ENCODE measurements at regions not wholly inside any gene's neighbourhood (a gene's known extent, or its start where the extent isn't known, plus 50 kb on each side); places are given as distances from the start of the nearest gene placed in this dataset.

DNA sequence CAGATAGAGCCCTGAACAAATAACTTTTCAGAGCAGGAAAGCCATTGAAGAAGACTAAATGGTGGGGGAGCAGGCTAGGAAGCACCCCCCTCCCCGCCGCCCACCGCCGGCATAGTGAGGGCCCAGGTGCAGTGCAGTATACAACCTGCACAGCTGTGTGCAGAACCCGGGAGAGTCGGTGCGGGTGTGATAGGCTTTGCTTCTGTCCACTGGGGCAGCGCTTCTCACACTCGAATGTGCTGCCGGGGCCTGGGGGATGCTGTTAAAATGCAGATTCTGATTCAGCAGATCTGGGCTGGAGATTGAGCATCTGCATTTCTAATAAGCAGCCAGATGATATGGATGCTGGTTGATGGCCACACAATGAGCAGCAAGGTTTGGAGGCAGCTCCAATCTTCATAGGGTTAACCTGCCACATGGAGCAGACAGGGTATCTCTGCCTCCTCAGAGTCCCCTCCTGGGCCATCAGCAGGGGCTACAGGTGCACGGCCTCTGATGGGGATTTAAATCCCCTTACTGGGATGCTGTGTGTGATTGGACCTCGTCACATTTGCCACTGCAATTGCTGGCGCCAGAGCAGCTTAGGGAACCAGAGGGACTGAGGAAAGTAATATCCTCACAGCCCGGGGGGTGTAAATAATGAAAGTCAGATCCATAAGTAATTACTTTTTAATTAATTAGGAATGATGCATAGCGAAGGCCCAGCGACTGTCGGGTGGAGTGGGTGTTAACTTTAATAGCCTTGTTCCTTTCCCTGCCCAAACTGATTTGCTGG lies 172.0 kb upstream of the RPL38 start:
- no peaks in the 10 kb centered on the region for H3K4me1 ChIP-seq (ENCODE audit: insufficient read depth, low read length)
- H3K9me3 ChIP-seq (ENCODE audit: control insufficient read depth in 1 of 2, insufficient read depth in 1 of 2, low read length in 2 of 2) = no peaks in the 10 kb centered on the region
- peaks cover 0 to 7% of the 10 kb centered on the region in 2 experiments for H3K27me3 ChIP-seq (ENCODE audit: control insufficient read depth in 1 of 2, insufficient read depth in 2 of 2, low read length in 2 of 2)
- DNase-seq (no peak), ATAC-seq (ENCODE audit: poor library complexity) (no peak)
- Mint-ChIP-seq H3K4me1 (ENCODE audit: low read depth) (no peaks in the 10 kb centered on the region), H3K9me3 (no peaks in the 10 kb centered on the region), H3K36me3 (ENCODE audit: low read depth) (no peaks in the 10 kb centered on the region), H3K27ac (no peak overlapping the region), H3K27me3 (no peaks in the 10 kb centered on the region), H3K4me3 (no peak overlapping the region)
- ChIA-PET CTCF (no interaction called here), POLR2A (no interaction called here)
- H3K4me3 ChIP-seq (ENCODE audit: low read length) = no peak overlapping the region
- TF ChIP-seq, protein P1, sequence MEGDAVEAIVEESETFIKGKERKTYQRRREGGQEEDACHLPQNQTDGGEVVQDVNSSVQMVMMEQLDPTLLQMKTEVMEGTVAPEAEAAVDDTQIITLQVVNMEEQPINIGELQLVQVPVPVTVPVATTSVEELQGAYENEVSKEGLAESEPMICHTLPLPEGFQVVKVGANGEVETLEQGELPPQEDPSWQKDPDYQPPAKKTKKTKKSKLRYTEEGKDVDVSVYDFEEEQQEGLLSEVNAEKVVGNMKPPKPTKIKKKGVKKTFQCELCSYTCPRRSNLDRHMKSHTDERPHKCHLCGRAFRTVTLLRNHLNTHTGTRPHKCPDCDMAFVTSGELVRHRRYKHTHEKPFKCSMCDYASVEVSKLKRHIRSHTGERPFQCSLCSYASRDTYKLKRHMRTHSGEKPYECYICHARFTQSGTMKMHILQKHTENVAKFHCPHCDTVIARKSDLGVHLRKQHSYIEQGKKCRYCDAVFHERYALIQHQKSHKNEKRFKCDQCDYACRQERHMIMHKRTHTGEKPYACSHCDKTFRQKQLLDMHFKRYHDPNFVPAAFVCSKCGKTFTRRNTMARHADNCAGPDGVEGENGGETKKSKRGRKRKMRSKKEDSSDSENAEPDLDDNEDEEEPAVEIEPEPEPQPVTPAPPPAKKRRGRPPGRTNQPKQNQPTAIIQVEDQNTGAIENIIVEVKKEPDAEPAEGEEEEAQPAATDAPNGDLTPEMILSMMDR (IDR thresholded peaks at IDR 0.05) = no peak
- no peak overlapping the region for H3K27ac ChIP-seq (ENCODE audit: low read depth in 1 of 2, low read length in 2 of 2)
- intact Hi-C loops (cut with DNase I, micrococcal nuclease) = no loop called here
- no peaks in the 10 kb centered on the region for H3K36me3 ChIP-seq (ENCODE audit: insufficient read depth, low read length)

DNA sequence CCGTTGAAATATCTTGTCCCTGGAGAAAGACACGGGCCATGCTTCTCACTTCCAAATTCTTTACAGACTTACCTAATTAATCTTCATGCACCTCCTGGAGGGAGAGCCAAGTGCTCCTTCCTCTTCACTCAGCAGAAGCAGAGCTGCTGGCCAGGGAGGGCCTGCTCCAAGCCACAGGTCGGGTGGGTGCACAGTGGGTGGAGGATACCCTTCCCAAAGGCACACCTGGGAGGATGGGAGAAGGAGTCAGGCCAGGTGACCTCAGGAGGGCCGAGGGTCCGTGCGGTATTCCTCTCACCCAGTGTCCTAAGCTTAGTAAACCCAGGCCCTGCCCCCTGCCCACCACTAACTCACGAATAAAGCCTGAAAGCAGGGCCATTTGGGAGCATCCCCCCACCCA lies 171.3 kb upstream of the RPL38 start:
- no peaks in the 10 kb centered on the region for H3K9me3 Mint-ChIP-seq
- no peaks in the 10 kb centered on the region for H3K4me1 Mint-ChIP-seq (ENCODE audit: low read depth)
- TF ChIP-seq, protein P1 (IDR thresholded peaks at IDR 0.05) = no peak
- DNase-seq = no peak
- no peak overlapping the region for H3K4me3 Mint-ChIP-seq
- Histone ChIP-seq H3K27ac (ENCODE audit: low read depth in 1 of 2, low read length in 2 of 2) (no peak overlapping the region), H3K9me3 (ENCODE audit: control insufficient read depth in 1 of 2, insufficient read depth in 1 of 2, low read length in 2 of 2) (no peaks in the 10 kb centered on the region), H3K36me3 (ENCODE audit: insufficient read depth, low read length) (no peaks in the 10 kb centered on the region), H3K27me3 (ENCODE audit: control insufficient read depth in 1 of 2, insufficient read depth in 2 of 2, low read length in 2 of 2) (peaks cover 0 to 7% of the 10 kb centered on the region in 2 experiments), H3K4me3 (ENCODE audit: low read length) (no peak overlapping the region), H3K4me1 (ENCODE audit: insufficient read depth, low read length) (no peaks in the 10 kb centered on the region)
- intact Hi-C loops (cut with DNase I, micrococcal nuclease) = no loop called here
- CTCF ChIA-PET = no interaction called here
- ATAC-seq (ENCODE audit: poor library complexity) = no peak
- no peaks in the 10 kb centered on the region for H3K27me3 Mint-ChIP-seq
- H3K36me3 Mint-ChIP-seq (ENCODE audit: low read depth) = no peaks in the 10 kb centered on the region
- no peak overlapping the region for H3K27ac Mint-ChIP-seq
- POLR2A ChIA-PET = no interaction called here

DNA sequence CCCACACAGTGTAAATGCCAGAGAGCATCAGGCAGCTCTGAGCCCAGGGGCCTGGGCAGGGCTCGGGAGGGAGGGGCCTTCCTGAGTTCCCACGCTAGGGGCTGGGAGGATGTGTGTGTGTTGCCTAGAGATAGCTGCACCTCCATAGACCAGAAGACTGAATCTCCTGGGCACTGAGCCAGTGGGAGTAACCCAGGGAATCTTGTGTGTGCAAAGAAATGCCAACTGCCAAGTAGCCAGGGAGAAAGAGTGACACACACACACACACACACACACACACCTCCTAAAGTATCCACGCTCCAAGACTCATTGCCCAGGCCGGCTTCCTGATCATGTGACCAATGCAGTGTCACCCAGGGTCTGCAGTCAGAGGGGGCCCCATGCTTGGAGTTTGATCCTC lies 166.2 kb upstream of the RPL38 start:
- Mint-ChIP-seq H3K27ac (no peak overlapping the region), H3K4me3 (no peak overlapping the region), H3K4me1 (ENCODE audit: low read depth) (no peaks in the 10 kb centered on the region), H3K27me3 (no peaks in the 10 kb centered on the region), H3K36me3 (ENCODE audit: low read depth) (no peaks in the 10 kb centered on the region), H3K9me3 (no peaks in the 10 kb centered on the region)
- no peak for DNase-seq
- Histone ChIP-seq H3K9me3 (ENCODE audit: control insufficient read depth in 1 of 2, insufficient read depth in 1 of 2, low read length in 2 of 2) (no peaks in the 10 kb centered on the region), H3K36me3 (ENCODE audit: insufficient read depth, low read length) (no peaks in the 10 kb centered on the region), H3K27ac (ENCODE audit: low read depth in 1 of 2, low read length in 2 of 2) (no peak overlapping the region), H3K4me3 (ENCODE audit: low read length) (no peak overlapping the region), H3K27me3 (ENCODE audit: control insufficient read depth in 1 of 2, insufficient read depth in 2 of 2, low read length in 2 of 2) (peaks cover 0 to 5% of the 10 kb centered on the region in 2 experiments), H3K4me1 (ENCODE audit: insufficient read depth, low read length) (no peaks in the 10 kb centered on the region)
- intact Hi-C loops (cut with DNase I, micrococcal nuclease) = no loop called here
- ChIA-PET CTCF (no interaction called here), POLR2A (no interaction called here)
- TF ChIP-seq, protein P1 (IDR thresholded peaks at IDR 0.05) = no peak
- ATAC-seq (ENCODE audit: poor library complexity) = no peak

All from CD4-positive, alpha-beta T cell (primary cell).